SK-N-SH (cell line): ENCODE measurements at regions not wholly inside any gene's neighbourhood (a gene's known extent, or its start where the extent isn't known, plus 50 kb on each side); places are given as distances from the start of the nearest gene placed in this dataset.

Source experiments
- EP300 ChIP-seq, 2 experiments: IDR thresholded peaks; 2 replicates each; pipeline versions ENCODE4 v1.4.0 to v1.6.1; 2012; ENCODE audit warnings: borderline replicate concordance in 1 of 2, low read depth in 1 of 2, low read length in 1 of 2
- TAF1 ChIP-seq: IDR thresholded peaks from 2 replicates; pipeline ENCODE4 v1.6.1; 2012; ENCODE audit warnings: low read depth, mild to moderate bottlenecking, low read length, moderate library complexity, borderline replicate concordance
- YY1 ChIP-seq: IDR thresholded peaks from 2 replicates; pipeline ENCODE4 v1.4.0; 2012; ENCODE audit warnings: low read depth, mild to moderate bottlenecking
- TF ChIP-seq, protein P1 (sequence below): fragments of 200-600 bp; sonication (generic); IDR thresholded peaks from 2 replicates; pipeline ENCODE4 v1.6.1; 2017; ENCODE audit warnings: antibody characterized with exemption, mild to moderate bottlenecking, moderate library complexity
- TF ChIP-seq, protein P2 (sequence below): IDR thresholded peaks from 2 replicates; pipeline ENCODE4 v1.6.1; 2012; ENCODE audit warnings: mild to moderate bottlenecking, low read depth, low read length, moderate library complexity

DNA sequence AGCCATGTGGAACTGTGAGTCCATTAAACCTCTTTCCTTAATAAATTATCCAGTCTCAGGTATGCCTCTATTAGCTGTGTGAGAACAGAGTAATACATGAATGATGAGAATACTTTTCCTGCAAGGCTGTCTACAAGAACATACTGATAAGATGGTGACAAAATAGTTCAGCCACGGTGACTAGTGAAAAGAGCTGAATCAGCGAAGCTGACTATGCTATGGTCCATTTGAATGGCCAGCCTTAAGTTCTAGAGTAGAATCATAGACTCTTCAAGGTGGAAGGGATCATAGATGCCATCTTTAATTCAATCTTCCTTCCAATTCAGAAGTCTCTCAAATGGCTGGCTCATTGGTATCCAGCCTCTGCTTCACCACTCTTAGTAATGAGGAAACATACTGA, 163.3 kb downstream of the SPANXN1 start:
- TF ChIP-seq EP300 (IDR thresholded peaks at IDR 0.05; ENCODE audit: borderline replicate concordance in 1 of 2, low read depth in 1 of 2, low read length in 1 of 2) (no peak), YY1 (no peak), TAF1 (no peak)
- TF ChIP-seq, protein P1, sequence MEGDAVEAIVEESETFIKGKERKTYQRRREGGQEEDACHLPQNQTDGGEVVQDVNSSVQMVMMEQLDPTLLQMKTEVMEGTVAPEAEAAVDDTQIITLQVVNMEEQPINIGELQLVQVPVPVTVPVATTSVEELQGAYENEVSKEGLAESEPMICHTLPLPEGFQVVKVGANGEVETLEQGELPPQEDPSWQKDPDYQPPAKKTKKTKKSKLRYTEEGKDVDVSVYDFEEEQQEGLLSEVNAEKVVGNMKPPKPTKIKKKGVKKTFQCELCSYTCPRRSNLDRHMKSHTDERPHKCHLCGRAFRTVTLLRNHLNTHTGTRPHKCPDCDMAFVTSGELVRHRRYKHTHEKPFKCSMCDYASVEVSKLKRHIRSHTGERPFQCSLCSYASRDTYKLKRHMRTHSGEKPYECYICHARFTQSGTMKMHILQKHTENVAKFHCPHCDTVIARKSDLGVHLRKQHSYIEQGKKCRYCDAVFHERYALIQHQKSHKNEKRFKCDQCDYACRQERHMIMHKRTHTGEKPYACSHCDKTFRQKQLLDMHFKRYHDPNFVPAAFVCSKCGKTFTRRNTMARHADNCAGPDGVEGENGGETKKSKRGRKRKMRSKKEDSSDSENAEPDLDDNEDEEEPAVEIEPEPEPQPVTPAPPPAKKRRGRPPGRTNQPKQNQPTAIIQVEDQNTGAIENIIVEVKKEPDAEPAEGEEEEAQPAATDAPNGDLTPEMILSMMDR, result no peak
- TF ChIP-seq, protein P2, sequence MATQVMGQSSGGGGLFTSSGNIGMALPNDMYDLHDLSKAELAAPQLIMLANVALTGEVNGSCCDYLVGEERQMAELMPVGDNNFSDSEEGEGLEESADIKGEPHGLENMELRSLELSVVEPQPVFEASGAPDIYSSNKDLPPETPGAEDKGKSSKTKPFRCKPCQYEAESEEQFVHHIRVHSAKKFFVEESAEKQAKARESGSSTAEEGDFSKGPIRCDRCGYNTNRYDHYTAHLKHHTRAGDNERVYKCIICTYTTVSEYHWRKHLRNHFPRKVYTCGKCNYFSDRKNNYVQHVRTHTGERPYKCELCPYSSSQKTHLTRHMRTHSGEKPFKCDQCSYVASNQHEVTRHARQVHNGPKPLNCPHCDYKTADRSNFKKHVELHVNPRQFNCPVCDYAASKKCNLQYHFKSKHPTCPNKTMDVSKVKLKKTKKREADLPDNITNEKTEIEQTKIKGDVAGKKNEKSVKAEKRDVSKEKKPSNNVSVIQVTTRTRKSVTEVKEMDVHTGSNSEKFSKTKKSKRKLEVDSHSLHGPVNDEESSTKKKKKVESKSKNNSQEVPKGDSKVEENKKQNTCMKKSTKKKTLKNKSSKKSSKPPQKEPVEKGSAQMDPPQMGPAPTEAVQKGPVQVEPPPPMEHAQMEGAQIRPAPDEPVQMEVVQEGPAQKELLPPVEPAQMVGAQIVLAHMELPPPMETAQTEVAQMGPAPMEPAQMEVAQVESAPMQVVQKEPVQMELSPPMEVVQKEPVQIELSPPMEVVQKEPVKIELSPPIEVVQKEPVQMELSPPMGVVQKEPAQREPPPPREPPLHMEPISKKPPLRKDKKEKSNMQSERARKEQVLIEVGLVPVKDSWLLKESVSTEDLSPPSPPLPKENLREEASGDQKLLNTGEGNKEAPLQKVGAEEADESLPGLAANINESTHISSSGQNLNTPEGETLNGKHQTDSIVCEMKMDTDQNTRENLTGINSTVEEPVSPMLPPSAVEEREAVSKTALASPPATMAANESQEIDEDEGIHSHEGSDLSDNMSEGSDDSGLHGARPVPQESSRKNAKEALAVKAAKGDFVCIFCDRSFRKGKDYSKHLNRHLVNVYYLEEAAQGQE, result no peak
